Neural progenitor cell (in vitro differentiated cells): ENCODE measurements at regions not wholly inside any gene's neighbourhood (a gene's known extent, or its start where the extent isn't known, plus 50 kb on each side); places are given as distances from the start of the nearest gene placed in this dataset.

ENCODE experiments used
- DNase-seq: peaks from one replicate; pipeline ENCODE4 v3.0.0-alpha.2; 2016; ENCODE audit warnings: low spot score
- H2AFZ ChIP-seq: fragments of 200-600 bp; sonication (generic); replicated peaks from 2 replicates; pipeline ENCODE4 v1.6.1; 2016; ENCODE audit warnings: antibody characterized with exemption
- H3F3A ChIP-seq: fragments of 200-600 bp; sonication (generic); 2 replicates; pipeline ENCODE4 v1.6.1; 2016; ENCODE audit warnings: antibody characterized with exemption, low read depth
- H3K27ac ChIP-seq: fragments of 200-600 bp; sonication (generic); 2 replicates; pipeline ENCODE4 v1.5.1; 2016; ENCODE audit warnings: mild to moderate bottlenecking
- H3K27me3 ChIP-seq: fragments of 200-600 bp; sonication (generic); 2 replicates; pipeline ENCODE4 v1.6.1; 2016; ENCODE audit warnings: mild to moderate bottlenecking, moderate library complexity
- H3K36me3 ChIP-seq: fragments of 200-600 bp; sonication (generic); 2 replicates; pipeline ENCODE4 v1.5.1; 2016
- H3K4me1 ChIP-seq: fragments of 200-600 bp; sonication (generic); 2 replicates; pipeline ENCODE4 v1.6.1; 2016; ENCODE audit warnings: mixed run types
- H3K4me2 ChIP-seq: fragments of 200-600 bp; sonication (generic); 2 replicates; pipeline ENCODE4 v1.6.1; 2016
- H3K4me3 ChIP-seq: fragments of 200-600 bp; sonication (generic); 2 replicates; pipeline ENCODE4 v1.5.1; 2016
- H3K79me2 ChIP-seq: fragments of 200-600 bp; sonication (generic); 2 replicates; pipeline ENCODE4 v1.6.1; 2016; ENCODE audit warnings: low read depth
- H3K9ac ChIP-seq: fragments of 200-600 bp; sonication (generic); 2 replicates; pipeline ENCODE4 v1.6.1; 2016
- H3K9me3 ChIP-seq: fragments of 200-600 bp; sonication (generic); 2 replicates; pipeline ENCODE4 v1.5.1; 2016; ENCODE audit warnings: low read depth
- H4K20me1 ChIP-seq: fragments of 200-600 bp; sonication (generic); 2 replicates; pipeline ENCODE4 v1.6.1; 2016; ENCODE audit warnings: low read depth
- H3K27ac Mint-ChIP-seq: 3 replicates; pipeline ENCODE4 v1.8.0; 2021; ENCODE audit warnings: mixed read lengths
- H3K27me3 Mint-ChIP-seq: 2 replicates; pipeline ENCODE4 v1.8.0; 2022; ENCODE audit warnings: low read depth, mild to moderate bottlenecking, inconsistent platforms, moderate library complexity, mixed read lengths; ENCODE audit not compliant: insufficient read depth
- H3K36me3 Mint-ChIP-seq: 3 replicates; pipeline ENCODE4 v1.8.0; 2021; ENCODE audit warnings: mixed read lengths
- H3K4me1 Mint-ChIP-seq: 3 replicates; pipeline ENCODE4 v1.8.0; 2021; ENCODE audit warnings: mixed read lengths
- H3K4me3 Mint-ChIP-seq: 3 replicates; pipeline ENCODE4 v1.8.0; 2021; ENCODE audit warnings: mild to moderate bottlenecking, moderate library complexity, mixed read lengths
- H3K9me3 Mint-ChIP-seq: 3 replicates; pipeline ENCODE4 v1.8.0; 2020; ENCODE audit warnings: mixed read lengths
- EZH2 ChIP-seq: fragments of 200-600 bp; sonication (generic); IDR thresholded peaks from 2 replicates; pipeline ENCODE4 v1.6.1; 2017; ENCODE audit warnings: antibody characterized with exemption, mild to moderate bottlenecking, moderate library complexity
- EZH2phosphoT487 ChIP-seq: fragments of 200-600 bp; sonication (generic); IDR thresholded peaks from 2 replicates; pipeline ENCODE4 v1.6.1; 2017; ENCODE audit warnings: antibody characterized with exemption
- TF ChIP-seq, protein P1 (sequence below): fragments of 200-600 bp; sonication (generic); IDR thresholded peaks from 2 replicates; pipeline ENCODE4 v1.5.1; 2017; ENCODE audit warnings: antibody characterized with exemption, mild to moderate bottlenecking

DNA sequence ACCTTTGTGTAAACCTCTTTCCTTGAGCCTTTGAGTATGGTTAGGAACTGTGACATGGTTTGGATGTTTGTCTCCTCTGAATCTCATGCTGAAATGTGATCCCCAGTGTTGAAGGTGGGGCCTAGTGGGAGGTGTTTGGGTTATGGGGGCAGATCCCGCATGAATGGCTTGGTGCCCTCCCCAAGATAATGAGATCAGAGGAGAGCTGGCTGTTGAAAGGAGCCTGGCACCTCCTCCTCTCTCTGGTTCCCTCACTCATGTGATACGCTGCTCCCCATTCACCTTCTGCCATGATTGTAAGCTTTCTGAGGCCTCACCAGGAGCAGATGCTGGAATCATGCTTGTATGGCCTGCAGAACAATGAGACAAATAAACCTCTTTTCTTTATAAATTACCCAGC, 1110.2 kb downstream of the CDH11 start:
- no peak overlapping the region for H3K9ac ChIP-seq

DNA sequence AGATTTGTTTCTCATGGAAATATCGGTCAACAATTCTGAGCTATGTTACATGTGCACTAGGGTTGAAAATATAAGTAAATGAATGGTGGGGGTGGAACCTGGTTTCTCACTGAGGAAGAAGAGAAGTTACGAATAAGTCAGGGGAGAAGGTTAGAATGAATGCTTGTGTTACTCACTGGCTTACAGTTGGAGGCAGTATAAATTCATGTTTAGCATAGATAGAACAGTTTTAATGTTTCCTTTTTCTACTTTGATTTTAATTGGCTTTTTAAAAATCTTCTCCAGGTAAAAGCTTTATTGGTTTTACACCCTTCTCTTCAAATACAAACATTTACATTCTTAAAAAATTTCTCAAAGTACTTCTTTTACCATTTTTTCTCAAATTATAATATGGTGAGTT, 1113.7 kb downstream of the CDH11 start:
- DNase-seq = no peak
- TF ChIP-seq EZH2phosphoT487 (no peak), EZH2 (no peak)
- TF ChIP-seq, protein P1, sequence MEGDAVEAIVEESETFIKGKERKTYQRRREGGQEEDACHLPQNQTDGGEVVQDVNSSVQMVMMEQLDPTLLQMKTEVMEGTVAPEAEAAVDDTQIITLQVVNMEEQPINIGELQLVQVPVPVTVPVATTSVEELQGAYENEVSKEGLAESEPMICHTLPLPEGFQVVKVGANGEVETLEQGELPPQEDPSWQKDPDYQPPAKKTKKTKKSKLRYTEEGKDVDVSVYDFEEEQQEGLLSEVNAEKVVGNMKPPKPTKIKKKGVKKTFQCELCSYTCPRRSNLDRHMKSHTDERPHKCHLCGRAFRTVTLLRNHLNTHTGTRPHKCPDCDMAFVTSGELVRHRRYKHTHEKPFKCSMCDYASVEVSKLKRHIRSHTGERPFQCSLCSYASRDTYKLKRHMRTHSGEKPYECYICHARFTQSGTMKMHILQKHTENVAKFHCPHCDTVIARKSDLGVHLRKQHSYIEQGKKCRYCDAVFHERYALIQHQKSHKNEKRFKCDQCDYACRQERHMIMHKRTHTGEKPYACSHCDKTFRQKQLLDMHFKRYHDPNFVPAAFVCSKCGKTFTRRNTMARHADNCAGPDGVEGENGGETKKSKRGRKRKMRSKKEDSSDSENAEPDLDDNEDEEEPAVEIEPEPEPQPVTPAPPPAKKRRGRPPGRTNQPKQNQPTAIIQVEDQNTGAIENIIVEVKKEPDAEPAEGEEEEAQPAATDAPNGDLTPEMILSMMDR = no peak

More for the DNA sequence above, 1110.2 kb downstream of the CDH11 start:
- no peak for TF ChIP-seq EZH2
- TF ChIP-seq, protein P1 = no peak
- no peak for TF ChIP-seq EZH2phosphoT487
- Histone ChIP-seq H4K20me1 (no peaks in the 10 kb centered on the region), H3K4me1 (no peaks in the 10 kb centered on the region), H3K27ac (no peak overlapping the region), H2AFZ (peak overlapping the region; percentile 4), H3K79me2 (no peaks in the 10 kb centered on the region), H3K9me3 (no peaks in the 10 kb centered on the region), H3K27me3 (no peaks in the 10 kb centered on the region), H3F3A (no peaks in the 10 kb centered on the region), H3K36me3 (no peaks in the 10 kb centered on the region), H3K4me2 (no peak overlapping the region), H3K4me3 (no peak overlapping the region)
- H3K4me1 Mint-ChIP-seq = no peaks in the 10 kb centered on the region
- H3K9me3 Mint-ChIP-seq = peaks cover 13% of the 10 kb centered on the region
- no peak for DNase-seq
- H3K4me3 Mint-ChIP-seq = no peak overlapping the region
- no peaks in the 10 kb centered on the region for H3K36me3 Mint-ChIP-seq
- no peaks in the 10 kb centered on the region for H3K27me3 Mint-ChIP-seq
- no peak overlapping the region for H3K27ac Mint-ChIP-seq

DNA sequence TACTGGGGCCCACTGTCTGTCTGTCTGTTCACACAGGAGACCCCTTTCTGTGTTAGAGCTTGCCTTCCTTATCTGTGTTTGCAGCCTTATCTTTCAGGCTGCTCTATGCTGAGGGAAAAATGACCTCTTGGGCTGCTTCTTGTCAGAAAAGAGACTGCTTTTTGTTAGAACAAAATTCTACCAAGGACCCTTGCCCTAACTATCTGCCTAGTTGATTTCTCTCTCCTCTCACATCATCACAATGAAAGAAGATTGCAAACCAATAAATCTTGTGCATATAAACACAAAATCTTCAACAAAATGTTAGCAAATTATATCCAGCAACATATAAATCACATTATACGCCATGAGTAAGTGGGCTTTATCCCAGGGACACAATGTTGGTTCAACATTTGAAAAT, 1117.7 kb downstream of the CDH11 start:
- H3K27ac Mint-ChIP-seq = no peak overlapping the region
- Histone ChIP-seq H3K4me2 (no peak overlapping the region), H2AFZ (peak overlapping the region; percentile 73), H3K27ac (no peak overlapping the region), H3K9ac (no peak overlapping the region), H3K36me3 (no peaks in the 10 kb centered on the region), H4K20me1 (no peaks in the 10 kb centered on the region), H3K27me3 (no peaks in the 10 kb centered on the region), H3F3A (no peaks in the 10 kb centered on the region), H3K79me2 (no peaks in the 10 kb centered on the region), H3K9me3 (no peaks in the 10 kb centered on the region), H3K4me3 (no peak overlapping the region), H3K4me1 (no peaks in the 10 kb centered on the region)
- TF ChIP-seq EZH2 (no peak), EZH2phosphoT487 (no peak)
- TF ChIP-seq, protein P1 = no peak
- DNase-seq = no peak
- H3K9me3 Mint-ChIP-seq = peaks cover 6% of the 10 kb centered on the region
- H3K27me3 Mint-ChIP-seq = peaks cover 2% of the 10 kb centered on the region
- H3K4me1 Mint-ChIP-seq = no peaks in the 10 kb centered on the region
- no peaks in the 10 kb centered on the region for H3K36me3 Mint-ChIP-seq
- no peak overlapping the region for H3K4me3 Mint-ChIP-seq

More for the DNA sequence above, 1113.7 kb downstream of the CDH11 start:
- H3K27me3 ChIP-seq = no peaks in the 10 kb centered on the region
- no peaks in the 10 kb centered on the region for H3K79me2 ChIP-seq
- H3K36me3 Mint-ChIP-seq = no peaks in the 10 kb centered on the region
- no peak overlapping the region for H3K4me3 Mint-ChIP-seq
- H2AFZ ChIP-seq = no peak overlapping the region
- H3K27ac Mint-ChIP-seq = no peak overlapping the region
- peaks cover 14% of the 10 kb centered on the region for H3K9me3 Mint-ChIP-seq
- no peaks in the 10 kb centered on the region for H4K20me1 ChIP-seq
- no peak overlapping the region for H3K4me3 ChIP-seq
- no peak overlapping the region for H3K27ac ChIP-seq
- H3K4me1 ChIP-seq = no peaks in the 10 kb centered on the region
- no peaks in the 10 kb centered on the region for H3K4me1 Mint-ChIP-seq
- no peaks in the 10 kb centered on the region for H3F3A ChIP-seq
- H3K9ac ChIP-seq = no peak overlapping the region
- no peaks in the 10 kb centered on the region for H3K9me3 ChIP-seq
- H3K36me3 ChIP-seq = no peaks in the 10 kb centered on the region
- H3K4me2 ChIP-seq = no peak overlapping the region
- H3K27me3 Mint-ChIP-seq = no peaks in the 10 kb centered on the region

DNA sequence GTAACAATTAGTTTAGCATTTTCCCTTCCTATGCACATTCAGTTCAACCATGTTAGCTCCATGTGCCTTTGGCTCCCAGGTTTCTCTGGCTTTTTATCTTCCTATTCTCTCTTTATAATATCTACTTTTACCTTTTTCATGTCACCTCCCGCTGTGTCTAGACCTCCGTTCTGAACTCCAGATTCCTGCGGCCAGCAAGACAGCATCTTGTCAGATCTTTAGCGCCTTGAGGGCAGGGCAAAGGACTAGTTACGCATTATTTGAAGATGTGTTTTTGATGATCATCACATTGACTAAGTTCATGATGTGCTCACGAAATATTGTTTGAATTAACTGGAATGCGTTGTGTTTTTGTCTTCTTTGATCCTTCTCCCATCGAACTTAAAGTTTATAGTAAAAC, 1126.8 kb downstream of the CDH11 start:
- no peak for TF ChIP-seq EZH2
- TF ChIP-seq EZH2phosphoT487 = no peak
- TF ChIP-seq, protein P1 = no peak
- no peak overlapping the region for H3K27ac Mint-ChIP-seq
- Histone ChIP-seq H3K27me3 (no peaks in the 10 kb centered on the region), H3K9ac (no peak overlapping the region), H3K4me1 (peaks cover 9% of the 10 kb centered on the region), H2AFZ (no peak overlapping the region), H3K4me3 (no peak overlapping the region), H4K20me1 (no peaks in the 10 kb centered on the region), H3K4me2 (no peak overlapping the region), H3F3A (no peaks in the 10 kb centered on the region), H3K79me2 (no peaks in the 10 kb centered on the region), H3K36me3 (no peaks in the 10 kb centered on the region), H3K9me3 (no peaks in the 10 kb centered on the region), H3K27ac (no peak overlapping the region)
- DNase-seq = no peak
- peaks cover 8% of the 10 kb centered on the region for H3K9me3 Mint-ChIP-seq
- H3K36me3 Mint-ChIP-seq = no peaks in the 10 kb centered on the region
- H3K27me3 Mint-ChIP-seq = peaks cover 2% of the 10 kb centered on the region
- no peak overlapping the region for H3K4me3 Mint-ChIP-seq
- H3K4me1 Mint-ChIP-seq = no peaks in the 10 kb centered on the region
